ENCODE measurements at regions not wholly inside any gene's neighbourhood (a gene's known extent, or its start where the extent isn't known, plus 50 kb on each side); places are given as distances from the start of the nearest gene placed in this dataset.
"Not testable (repeated sequence)": the region's sequence is repeated elsewhere in the genome, so short reads cannot be mapped to it uniquely, and the experiment has no call there.

DNA sequence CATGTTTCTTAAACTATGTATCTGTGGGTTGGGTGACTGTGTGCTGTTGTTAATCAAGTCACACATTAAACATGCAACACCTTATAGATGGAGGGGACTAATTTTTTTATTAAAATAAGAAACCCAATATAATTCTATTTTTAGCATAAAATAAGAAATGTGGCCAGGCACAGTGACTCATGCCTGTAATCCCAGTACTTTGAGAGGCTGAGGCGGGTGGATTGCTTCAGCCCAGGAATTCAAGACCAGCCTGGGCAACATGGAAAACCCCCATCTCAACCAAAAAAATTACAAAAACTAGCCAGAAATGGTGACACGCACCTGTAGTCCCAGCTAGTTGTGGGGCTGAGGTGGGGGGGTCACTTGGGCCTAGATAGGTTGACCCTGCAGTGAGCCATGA lies 1021.0 kb downstream of the EPHA3 start:
- Histone ChIP-seq H3K4me3 (no peak overlapping the region), H3K9me3 (no peaks in the 10 kb centered on the region), H3K27me3 (no peaks in the 10 kb centered on the region), H3K36me3 (no peaks in the 10 kb centered on the region)
- peak; percentile 1 for DNase-seq

DNA sequence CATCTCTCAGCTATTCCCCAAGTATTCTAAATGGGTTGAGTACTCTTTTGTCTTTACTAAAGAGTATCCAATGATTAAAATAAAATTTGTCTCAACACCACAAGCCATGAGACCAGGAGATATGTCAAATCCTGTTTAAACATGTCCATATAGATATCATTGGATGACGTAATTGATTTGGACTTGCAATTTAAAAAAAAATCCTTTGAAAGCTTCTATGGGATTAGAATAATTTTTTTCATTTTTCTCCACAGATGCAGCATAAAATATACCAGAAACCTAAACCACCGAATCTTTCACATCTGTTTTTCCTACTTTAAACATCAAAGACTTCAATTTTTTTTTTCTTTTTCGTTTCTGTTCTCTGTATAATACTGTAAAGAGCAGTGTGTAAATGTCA lies 1022.3 kb downstream of the EPHA3 start:
- no peaks in the 10 kb centered on the region for H3K27me3 ChIP-seq
- H3K4me3 ChIP-seq: no peak overlapping the region
- DNase-seq: no peak
- no peaks in the 10 kb centered on the region for H3K36me3 ChIP-seq
- H3K9me3 ChIP-seq: no peaks in the 10 kb centered on the region

DNA sequence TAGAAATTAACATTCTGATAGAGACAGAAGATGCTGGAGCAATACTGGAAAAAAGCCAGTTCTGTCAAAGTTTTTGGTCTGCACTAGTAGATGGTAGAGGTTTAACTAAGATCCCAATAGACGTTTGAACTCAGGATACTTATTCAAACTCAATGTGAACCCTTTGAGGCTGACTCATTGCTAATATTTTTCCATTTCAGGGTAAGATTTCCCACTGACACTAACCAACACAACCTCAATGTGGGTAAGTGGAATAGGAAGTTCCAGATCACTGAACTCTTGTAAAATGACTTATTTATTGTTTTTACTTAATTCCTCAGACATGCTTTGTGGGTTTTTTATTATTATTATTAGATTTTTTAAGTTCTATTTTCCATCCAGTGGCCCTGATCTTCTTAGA lies 1024.8 kb downstream of the EPHA3 start:
- no peak overlapping the region for H3K4me3 ChIP-seq

DNA sequence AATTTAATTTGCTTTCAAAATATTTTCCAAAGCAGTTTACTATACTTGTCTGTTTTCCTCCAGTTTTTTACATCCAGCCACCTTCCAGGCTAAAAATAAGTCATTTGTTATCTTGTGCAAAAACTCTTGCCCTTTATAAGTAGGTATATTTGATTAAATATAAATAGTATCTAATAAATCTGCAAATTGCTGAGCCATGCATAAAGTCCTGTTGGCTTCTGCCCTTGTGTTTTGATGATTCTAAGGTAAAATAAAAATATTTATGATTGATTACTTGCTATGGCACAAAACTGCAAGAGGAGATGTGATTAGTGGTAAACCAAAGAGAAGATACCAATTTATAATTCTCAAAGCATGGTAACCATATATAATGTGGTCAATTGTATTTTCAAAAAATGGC lies 1026.7 kb downstream of the EPHA3 start:
- no peaks in the 10 kb centered on the region for H3K9me3 ChIP-seq
- no peaks in the 10 kb centered on the region for H3K27me3 ChIP-seq
- H3K36me3 ChIP-seq: no peaks in the 10 kb centered on the region
- no peak for DNase-seq
- H3K4me3 ChIP-seq: no peak overlapping the region

More for the DNA sequence above, 1024.8 kb downstream of the EPHA3 start:
- no peaks in the 10 kb centered on the region for H3K27me3 ChIP-seq
- no peaks in the 10 kb centered on the region for H3K9me3 ChIP-seq
- H3K36me3 ChIP-seq: no peaks in the 10 kb centered on the region
- no peak for DNase-seq

DNA sequence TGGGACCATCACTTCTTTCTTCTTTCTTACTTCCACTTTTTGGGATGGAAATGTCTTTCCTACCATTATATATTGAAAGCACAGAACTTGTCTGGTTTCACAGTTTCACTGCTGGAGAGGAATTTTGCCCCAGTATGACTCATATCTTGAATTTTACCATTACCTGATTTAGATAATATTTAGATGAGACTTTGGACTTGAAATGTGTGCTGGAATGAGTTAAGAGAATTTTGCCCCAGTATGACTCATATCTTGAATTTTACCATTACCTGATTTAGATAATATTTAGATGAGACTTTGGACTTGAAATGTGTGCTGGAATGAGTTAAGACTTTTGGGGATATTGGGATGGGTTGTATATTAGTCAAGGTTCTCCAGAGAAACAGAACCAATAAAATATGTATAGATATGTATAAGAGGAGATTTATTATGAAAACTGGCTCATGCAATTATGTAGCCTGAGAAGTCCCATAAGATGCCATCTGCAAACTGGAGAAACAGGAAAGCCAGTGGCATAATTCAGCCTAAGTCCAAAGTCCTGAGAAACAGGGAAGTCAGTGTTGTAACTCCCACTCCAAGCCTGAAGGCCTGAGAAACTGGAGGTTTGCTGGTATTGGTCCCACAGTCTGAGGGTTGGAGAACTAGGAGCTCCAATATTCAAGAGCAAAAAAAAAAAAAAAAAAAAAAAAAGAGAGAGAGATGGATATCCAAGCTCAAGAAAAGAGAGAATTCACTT lies 1029.2 kb downstream of the EPHA3 start:
- H3K36me3 ChIP-seq: no peaks in the 10 kb centered on the region
- H3K4me3 ChIP-seq: no peak overlapping the region
- no peak for DNase-seq
- H3K27me3 ChIP-seq: no peaks in the 10 kb centered on the region
- no peaks in the 10 kb centered on the region for H3K9me3 ChIP-seq

DNA sequence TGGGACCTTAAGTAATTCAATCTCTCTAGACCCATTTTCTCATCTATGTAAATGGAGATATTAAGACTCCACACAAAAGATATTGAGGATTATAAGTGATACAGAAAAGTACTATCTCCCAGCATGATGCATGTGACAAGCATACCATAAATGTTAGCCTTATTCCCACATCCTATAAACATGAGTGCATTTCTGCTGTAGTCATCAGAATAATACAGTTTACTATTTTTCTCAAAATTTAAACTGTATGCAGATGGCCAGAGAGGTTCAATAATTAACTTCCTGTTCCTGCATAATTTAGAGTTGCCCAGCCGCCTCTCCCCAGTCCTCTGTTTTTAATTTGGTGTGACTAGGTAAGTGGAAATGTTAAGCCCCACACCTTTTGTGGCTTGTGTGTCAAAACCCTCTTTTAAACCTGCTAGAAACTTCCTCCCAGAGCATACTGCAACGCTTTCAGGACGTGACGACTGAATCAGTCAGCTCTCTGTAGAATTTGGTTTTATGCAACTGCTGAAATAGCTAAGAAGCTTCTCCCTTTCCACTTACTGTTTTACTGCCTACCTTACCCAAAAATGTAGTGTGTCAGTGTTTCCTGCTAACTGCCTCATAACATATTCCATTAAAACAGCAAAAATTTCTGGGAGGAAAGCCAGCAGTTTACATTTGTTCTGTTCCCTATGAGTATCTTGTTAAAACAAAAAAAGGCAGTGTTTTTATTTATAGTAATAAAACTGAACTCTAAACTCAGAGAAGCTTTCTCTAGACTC lies 1037.9 kb downstream of the EPHA3 start:
- H3K27me3 ChIP-seq: no peaks in the 10 kb centered on the region
- no peak for DNase-seq
- no peaks in the 10 kb centered on the region for H3K36me3 ChIP-seq
- H3K4me3 ChIP-seq: no peak overlapping the region
- no peaks in the 10 kb centered on the region for H3K9me3 ChIP-seq

DNA sequence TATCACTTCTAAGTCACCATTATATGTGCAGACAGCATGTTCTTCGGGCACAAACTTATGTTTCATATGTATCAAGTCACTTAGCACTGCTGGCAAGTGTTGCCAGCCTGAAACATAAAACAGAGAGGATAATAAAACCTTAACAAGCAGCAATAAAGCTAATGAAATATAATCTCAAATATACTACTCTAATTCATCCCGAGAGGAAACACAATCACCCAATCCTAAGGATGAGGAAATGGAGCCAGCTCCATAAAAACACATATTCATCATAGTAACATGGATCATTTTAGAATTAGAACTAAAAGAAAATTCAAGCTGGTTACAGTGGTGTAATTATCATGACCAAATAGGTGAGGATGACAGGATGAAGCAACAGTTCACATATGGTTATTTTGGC lies 1072.7 kb downstream of the EPHA3 start:
- Histone ChIP-seq H3K36me3 (no peaks in the 10 kb centered on the region), H3K27me3 (no peaks in the 10 kb centered on the region), H3K9me3 (no peaks in the 10 kb centered on the region), H3K4me3 (no peak overlapping the region)
- no peak for DNase-seq

DNA sequence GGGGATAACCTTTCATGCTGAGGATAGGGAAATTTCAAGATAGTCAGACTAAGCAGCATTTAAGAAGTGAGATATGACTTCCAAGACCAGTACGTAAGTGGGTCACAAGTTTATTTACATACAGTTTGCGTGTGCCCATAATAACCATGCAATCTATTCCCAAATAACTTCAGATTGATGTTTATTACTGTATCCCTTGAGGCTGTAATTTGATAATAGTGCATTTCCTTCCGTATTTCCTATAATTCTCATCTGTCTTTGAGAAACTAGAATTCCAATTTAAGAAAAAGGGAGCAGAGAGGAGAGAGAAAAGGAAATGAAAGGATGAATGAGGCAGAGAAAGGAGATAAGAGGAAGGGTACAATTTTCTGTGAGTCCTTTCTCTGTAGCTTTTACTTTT lies 1073.1 kb downstream of the EPHA3 start:
- no peaks in the 10 kb centered on the region for H3K9me3 ChIP-seq
- H3K27me3 ChIP-seq: no peaks in the 10 kb centered on the region
- no peak overlapping the region for H3K4me3 ChIP-seq
- no peaks in the 10 kb centered on the region for H3K36me3 ChIP-seq
- DNase-seq: no peak

DNA sequence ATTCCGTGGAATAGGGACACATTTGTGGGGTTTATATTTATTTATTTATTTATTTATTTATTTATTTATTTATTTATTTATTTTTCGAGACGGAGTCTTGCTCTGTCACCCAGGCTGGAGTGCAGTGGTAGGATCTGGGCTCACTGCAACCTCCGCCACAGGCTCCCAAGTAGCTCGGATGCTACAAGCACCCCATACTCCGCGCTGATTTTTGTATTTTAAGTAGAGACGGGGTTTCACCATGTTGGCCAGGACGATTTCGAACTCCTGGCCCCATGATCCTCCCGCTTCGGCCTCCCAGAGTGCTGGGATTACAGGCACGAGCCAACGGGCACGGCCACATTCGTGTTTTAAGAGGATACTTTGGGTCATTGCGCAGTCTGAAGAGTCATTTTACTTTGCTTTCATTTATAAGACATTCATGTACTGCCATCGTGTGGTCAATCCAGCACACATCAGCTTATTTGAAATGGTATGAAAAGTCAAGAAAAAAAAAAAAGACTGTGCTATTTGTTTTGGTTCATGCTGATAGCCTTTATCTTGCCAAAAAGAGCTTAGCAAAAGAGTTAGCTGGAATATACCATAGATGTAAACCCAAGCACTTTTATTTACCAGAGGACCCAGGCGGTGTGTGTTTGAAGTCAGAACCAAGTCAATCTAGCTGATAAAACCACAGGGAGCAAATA lies 1075.0 kb downstream of the EPHA3 start:
- H3K36me3 ChIP-seq, H3K9me3 ChIP-seq, H3K27me3 ChIP-seq: not testable (repeated sequence)
- peak; percentile 5 for DNase-seq
- peak overlapping the region; percentile 42 for H3K4me3 ChIP-seq

DNA sequence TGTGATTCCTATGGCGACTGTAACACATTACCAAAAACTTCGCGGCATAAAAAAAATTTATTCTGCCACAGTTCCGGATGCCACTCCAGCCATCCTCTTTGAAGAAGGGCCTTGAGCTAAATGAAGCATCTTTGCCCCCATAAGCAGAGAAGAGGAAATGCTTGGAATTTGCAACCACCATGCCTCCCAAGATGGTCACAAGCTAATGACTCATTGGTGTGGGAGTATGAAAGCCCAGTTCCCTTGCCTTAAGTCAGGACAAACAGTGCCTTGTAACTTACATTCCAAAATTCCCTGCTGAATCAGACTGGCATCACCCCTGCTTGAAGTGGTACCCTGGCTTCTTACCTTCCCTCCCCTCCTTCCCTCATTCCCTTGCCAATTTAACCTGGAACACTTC lies 1077.4 kb downstream of the EPHA3 start:
- H3K4me3 ChIP-seq: no peak overlapping the region
- no peaks in the 10 kb centered on the region for H3K36me3 ChIP-seq
- peak; percentile 1 for DNase-seq

DNA sequence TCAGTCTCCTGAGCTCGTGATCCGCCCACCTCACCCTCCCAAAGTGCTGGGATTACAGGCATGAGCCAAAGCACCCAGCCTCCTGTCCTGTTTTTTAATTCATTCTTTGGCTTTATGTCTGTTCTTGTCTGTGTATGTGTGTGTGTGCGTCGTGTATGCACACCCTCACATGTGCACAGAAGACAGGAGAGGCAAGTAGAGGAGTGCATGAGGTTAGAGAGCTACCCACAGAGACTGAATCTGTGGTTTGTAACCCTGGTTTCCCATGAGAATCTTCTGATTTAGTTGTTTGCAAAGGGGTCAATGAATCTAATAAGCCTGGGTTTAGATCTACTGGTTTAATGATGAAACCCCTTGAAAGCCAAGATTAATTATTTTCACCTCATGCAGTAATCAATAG lies 1090.0 kb downstream of the EPHA3 start:
- not testable (repeated sequence) for DNase-seq, H3K9me3 ChIP-seq, H3K36me3 ChIP-seq, H3K27me3 ChIP-seq, H3K4me3 ChIP-seq

More for the DNA sequence above, 1077.4 kb downstream of the EPHA3 start:
- no peaks in the 10 kb centered on the region for H3K27me3 ChIP-seq
- no peaks in the 10 kb centered on the region for H3K9me3 ChIP-seq

DNA sequence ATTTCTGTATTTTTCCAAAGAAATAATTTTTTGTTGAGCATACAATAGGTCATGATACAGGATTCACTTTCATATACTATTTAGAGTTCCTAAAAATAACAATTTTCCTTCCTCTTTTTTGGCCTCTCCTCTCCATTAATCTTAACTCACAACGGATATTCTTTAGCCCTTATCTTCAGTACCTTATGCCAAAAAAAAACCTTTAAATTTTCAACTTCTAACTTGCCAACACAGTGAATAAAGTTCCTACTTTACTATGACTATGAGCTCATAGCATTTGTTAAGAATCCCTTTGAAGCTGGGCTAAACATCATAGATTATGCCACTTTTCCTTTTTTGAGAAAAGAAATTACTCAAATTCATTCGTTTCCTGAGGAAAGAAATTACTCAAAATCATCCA lies 1095.5 kb downstream of the EPHA3 start:
- H3K4me3 ChIP-seq, H3K27me3 ChIP-seq, H3K36me3 ChIP-seq, H3K9me3 ChIP-seq, DNase-seq: not testable (repeated sequence)

DNA sequence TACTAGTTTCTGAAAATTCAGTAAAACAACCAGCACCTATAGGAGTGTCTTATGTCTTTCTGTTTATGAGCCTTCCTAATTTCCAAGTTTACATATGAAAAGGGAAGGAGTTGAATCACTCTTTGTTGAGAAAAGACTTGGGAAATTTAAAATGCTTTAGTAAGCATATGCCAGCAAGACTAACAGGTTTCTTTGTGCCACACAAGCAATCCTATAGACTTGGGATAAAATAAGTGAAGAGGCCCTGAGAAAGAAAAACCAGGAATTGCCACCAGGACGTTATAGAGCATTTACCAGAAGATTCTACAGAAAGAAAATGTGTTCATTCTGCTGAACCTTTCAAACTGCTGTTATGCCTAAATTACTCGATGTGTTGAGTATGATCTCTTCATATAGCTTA lies 1099.1 kb downstream of the EPHA3 start:
- not testable (repeated sequence) for H3K4me3 ChIP-seq, H3K36me3 ChIP-seq, H3K9me3 ChIP-seq, H3K27me3 ChIP-seq, DNase-seq

DNA sequence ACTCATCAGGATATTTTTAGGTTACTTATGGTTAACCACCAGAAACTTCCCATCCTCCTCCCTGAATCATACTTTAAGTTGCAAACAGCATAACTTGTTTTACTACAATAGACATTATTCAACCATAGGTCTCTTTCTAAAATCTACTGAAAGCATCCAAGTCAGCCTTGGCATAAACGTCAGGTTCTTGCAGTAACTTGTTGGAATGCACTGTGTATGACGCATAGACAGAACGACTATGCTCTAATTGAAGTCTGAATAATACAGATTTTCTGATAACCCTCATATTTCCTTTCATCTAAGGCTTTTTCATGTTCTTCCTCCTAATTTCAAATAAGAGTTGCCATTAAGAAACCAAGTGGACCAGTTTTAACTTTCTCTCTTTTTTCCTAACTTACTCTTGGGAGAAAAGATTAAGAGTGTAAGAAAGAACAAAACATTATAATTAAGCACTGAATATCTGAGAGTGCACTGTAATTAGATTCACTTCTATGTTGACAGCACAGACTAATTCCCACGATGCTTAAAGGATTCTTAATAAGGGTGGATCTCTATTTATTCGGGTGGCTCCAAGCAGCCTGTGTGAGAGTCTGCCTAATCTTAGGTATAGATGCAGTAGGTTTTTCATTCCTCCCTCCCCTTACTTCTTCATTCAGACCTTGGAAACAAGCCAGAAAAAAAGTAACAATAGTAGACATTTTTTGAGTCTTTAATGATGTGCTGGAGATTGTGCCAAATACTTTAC lies 1100.1 kb downstream of the EPHA3 start:
- H3K27me3 ChIP-seq, H3K4me3 ChIP-seq, H3K9me3 ChIP-seq, H3K36me3 ChIP-seq: not testable (repeated sequence)
- DNase-seq: peak; percentile 10

DNA sequence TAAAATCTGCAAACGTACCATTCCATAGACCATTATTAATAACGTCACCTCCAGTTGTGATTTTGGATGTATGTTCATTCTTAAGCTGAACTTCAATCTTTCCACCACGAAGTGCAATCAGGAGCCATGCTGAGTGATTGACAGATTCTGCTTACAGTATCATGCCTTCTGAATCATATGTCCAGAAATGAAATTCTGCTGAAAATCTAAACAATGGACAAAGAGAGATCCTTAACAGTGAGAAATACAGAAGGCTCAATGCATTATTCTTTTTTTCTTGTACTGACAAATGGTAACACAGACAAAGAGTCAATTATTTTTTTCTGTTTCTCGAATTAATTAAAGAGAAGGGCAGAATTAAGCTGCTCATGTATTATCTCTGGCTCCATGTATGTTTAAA lies 1114.5 kb downstream of the EPHA3 start:
- no peak for DNase-seq
- Histone ChIP-seq H3K9me3 (no peaks in the 10 kb centered on the region), H3K36me3 (no peaks in the 10 kb centered on the region), H3K27me3 (no peaks in the 10 kb centered on the region), H3K4me3 (no peak overlapping the region)

DNA sequence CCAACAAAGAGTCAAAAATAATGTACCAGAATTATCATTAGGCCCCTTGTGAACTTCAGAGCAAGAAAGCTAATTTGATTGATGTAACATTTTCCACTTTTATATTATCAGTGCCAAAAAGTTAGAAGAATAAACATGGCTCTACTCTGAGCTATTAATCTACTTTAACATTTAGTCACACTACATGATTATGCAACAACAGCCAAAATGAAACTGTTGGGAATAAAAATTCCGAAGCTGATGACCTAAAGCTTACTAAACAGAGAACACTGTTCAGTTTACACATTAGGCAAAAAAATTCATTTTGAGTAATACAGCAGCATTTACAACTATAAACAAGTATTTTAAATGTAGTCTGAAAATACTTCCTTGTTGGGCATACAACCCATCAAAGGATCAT lies 1134.1 kb downstream of the EPHA3 start:
- no peaks in the 10 kb centered on the region; the same call in 1 of the 2 replicates for H3K9me3 ChIP-seq
- no peaks in the 10 kb centered on the region for H3K36me3 ChIP-seq
- no peak for DNase-seq
- no peak overlapping the region for H3K4me3 ChIP-seq
- no peaks in the 10 kb centered on the region for H3K27me3 ChIP-seq

DNA sequence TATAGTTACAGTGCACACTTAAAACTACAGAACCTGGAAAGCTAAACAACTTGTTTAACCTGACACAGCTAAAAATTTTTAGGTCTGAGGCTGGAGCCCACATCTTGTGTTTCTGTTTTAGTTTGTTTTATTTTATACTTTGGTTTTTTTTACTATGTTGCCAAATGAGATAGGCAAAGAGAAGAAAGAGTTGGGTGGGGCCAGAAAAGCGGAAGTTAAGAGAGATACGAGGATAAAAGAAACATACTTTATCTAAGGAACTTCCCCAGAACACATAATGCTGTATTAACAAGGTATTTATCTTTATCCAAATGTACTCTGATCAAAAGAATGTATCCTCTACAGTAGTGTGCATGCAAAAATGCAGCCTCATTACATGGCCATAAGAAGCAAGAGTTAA lies 1145.7 kb downstream of the EPHA3 start:
- no peaks in the 10 kb centered on the region for H3K36me3 ChIP-seq
- no peaks in the 10 kb centered on the region for H3K27me3 ChIP-seq
- no peaks in the 10 kb centered on the region for H3K9me3 ChIP-seq
- no peak overlapping the region for H3K4me3 ChIP-seq
- no peak for DNase-seq
